ENCODE measurements at regions not wholly inside any gene's neighbourhood (a gene's known extent, or its start where the extent isn't known, plus 50 kb on each side); places are given as distances from the start of the nearest gene placed in this dataset.

DNA sequence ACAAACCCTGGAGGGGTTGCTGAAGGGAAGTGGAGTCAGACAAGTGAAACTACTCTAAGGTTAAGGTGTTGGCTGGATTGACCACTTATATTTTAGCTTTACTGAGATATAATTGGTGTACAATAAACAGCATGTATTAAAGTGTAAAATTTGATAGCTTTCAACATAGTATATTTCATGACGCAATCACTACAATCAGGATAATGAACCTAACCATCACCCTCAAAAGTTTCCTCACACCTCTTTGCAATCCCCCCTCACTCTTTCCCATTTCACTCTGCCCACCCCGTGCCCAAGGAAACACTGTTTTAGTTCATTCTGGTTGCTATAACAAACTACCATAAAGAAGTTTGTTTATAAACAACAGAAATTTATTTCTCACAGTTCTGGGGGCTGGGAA, 508.0 kb downstream of the FGF9 start:
- Histone ChIP-seq H3K23ac (ENCODE audit: low read length) (no peak overlapping the region), H4K12ac (ENCODE audit: low read depth, low read length) (no peak overlapping the region), H2AFZ (ENCODE audit: insufficient read depth, low read length, poor library complexity) (no peak overlapping the region), H3K79me2 (ENCODE audit: control insufficient read depth, insufficient read depth, low read length, poor library complexity) (no peaks in the 10 kb centered on the region), H3K36me3 (ENCODE audit: control insufficient read depth in 1 of 2, insufficient read depth in 2 of 2, low read length in 2 of 2) (no peaks in the 10 kb centered on the region), H3K27me3 (ENCODE audit: insufficient read depth, low read length) (no peaks in the 10 kb centered on the region), H3K4ac (ENCODE audit: low read depth, low read length) (no peak overlapping the region), H3K9ac (ENCODE audit: low read length) (no peak overlapping the region), H4K8ac (ENCODE audit: low read depth, low read length) (no peak overlapping the region), H3K4me1 (ENCODE audit: control insufficient read depth in 1 of 2, insufficient read depth in 2 of 2, low read length in 2 of 2) (no peaks in the 10 kb centered on the region), H3K4me2 (ENCODE audit: low read length) (no peak overlapping the region), H2BK120ac (ENCODE audit: insufficient read depth, low read length, poor library complexity) (no peak overlapping the region), H4K91ac (ENCODE audit: low read depth, low read length) (no peak overlapping the region), H3K4me3 (ENCODE audit: low read depth, low read length) (no peak overlapping the region), H3K18ac (ENCODE audit: low read length) (no peak overlapping the region), H3K9me3 (ENCODE audit: insufficient read depth, low read depth, low read length) (no peaks in the 10 kb centered on the region), H3K79me1 (ENCODE audit: low read length) (no peaks in the 10 kb centered on the region), H3K14ac (ENCODE audit: low read length) (no peak overlapping the region), H3K27ac (ENCODE audit: low read depth, low read length) (no peak overlapping the region), H2BK5ac (ENCODE audit: low read depth, low read length, poor library complexity) (no peak overlapping the region), H2BK12ac (ENCODE audit: low read length) (no peak overlapping the region), H2AK5ac (ENCODE audit: low read length) (no peak overlapping the region)
- no peak for DNase-seq
- WGBS (ENCODE audit: extremely low coverage, insufficient coverage, insufficient read length) = no CpG with 5 or more reads among the region's 2 CpGs

DNA sequence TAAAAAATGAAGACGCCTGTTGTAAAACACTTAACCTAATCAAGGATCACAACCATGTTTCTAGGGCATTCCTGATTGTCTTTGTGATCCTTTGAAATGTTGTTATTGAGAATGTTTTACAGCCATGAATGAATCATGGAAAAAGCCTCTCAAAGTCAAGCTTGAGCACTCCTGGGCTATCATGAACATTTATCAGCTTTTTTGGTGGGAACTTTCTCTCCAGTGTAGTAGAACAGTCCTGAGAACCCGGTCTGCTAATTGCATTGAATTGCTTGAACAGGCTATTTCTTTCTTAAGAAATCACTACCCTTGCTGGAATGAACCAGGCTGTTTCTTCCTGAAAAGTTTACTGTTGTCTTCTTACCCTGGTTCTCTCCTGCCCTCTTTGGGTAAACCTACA, 516.5 kb downstream of the FGF9 start:
- Histone ChIP-seq H3K27me3 (ENCODE audit: insufficient read depth, low read length) (no peaks in the 10 kb centered on the region), H2BK5ac (ENCODE audit: low read depth, low read length, poor library complexity) (no peak overlapping the region), H3K36me3 (ENCODE audit: control insufficient read depth in 1 of 2, insufficient read depth in 2 of 2, low read length in 2 of 2) (no peaks in the 10 kb centered on the region), H3K14ac (ENCODE audit: low read length) (no peak overlapping the region), H3K18ac (ENCODE audit: low read length) (no peak overlapping the region), H3K9me3 (ENCODE audit: insufficient read depth, low read depth, low read length) (no peaks in the 10 kb centered on the region), H4K91ac (ENCODE audit: low read depth, low read length) (no peak overlapping the region), H3K4me1 (ENCODE audit: control insufficient read depth in 1 of 2, insufficient read depth in 2 of 2, low read length in 2 of 2) (no peaks in the 10 kb centered on the region), H3K4me2 (ENCODE audit: low read length) (no peak overlapping the region), H3K4ac (ENCODE audit: low read depth, low read length) (no peak overlapping the region), H3K79me2 (ENCODE audit: control insufficient read depth, insufficient read depth, low read length, poor library complexity) (no peaks in the 10 kb centered on the region), H3K79me1 (ENCODE audit: low read length) (no peaks in the 10 kb centered on the region), H2BK120ac (ENCODE audit: insufficient read depth, low read length, poor library complexity) (no peak overlapping the region), H3K4me3 (ENCODE audit: low read depth, low read length) (no peak overlapping the region), H2AFZ (ENCODE audit: insufficient read depth, low read length, poor library complexity) (no peak overlapping the region), H3K23ac (ENCODE audit: low read length) (no peak overlapping the region), H3K27ac (ENCODE audit: low read depth, low read length) (no peak overlapping the region), H2AK5ac (ENCODE audit: low read length) (no peak overlapping the region), H3K9ac (ENCODE audit: low read length) (no peak overlapping the region), H4K8ac (ENCODE audit: low read depth, low read length) (no peak overlapping the region), H4K12ac (ENCODE audit: low read depth, low read length) (no peak overlapping the region), H2BK12ac (ENCODE audit: low read length) (no peak overlapping the region)
- DNase-seq = no peak
- WGBS (ENCODE audit: extremely low coverage, insufficient coverage, insufficient read length) = no CpG with 5 or more reads among the region's 2 CpGs

DNA sequence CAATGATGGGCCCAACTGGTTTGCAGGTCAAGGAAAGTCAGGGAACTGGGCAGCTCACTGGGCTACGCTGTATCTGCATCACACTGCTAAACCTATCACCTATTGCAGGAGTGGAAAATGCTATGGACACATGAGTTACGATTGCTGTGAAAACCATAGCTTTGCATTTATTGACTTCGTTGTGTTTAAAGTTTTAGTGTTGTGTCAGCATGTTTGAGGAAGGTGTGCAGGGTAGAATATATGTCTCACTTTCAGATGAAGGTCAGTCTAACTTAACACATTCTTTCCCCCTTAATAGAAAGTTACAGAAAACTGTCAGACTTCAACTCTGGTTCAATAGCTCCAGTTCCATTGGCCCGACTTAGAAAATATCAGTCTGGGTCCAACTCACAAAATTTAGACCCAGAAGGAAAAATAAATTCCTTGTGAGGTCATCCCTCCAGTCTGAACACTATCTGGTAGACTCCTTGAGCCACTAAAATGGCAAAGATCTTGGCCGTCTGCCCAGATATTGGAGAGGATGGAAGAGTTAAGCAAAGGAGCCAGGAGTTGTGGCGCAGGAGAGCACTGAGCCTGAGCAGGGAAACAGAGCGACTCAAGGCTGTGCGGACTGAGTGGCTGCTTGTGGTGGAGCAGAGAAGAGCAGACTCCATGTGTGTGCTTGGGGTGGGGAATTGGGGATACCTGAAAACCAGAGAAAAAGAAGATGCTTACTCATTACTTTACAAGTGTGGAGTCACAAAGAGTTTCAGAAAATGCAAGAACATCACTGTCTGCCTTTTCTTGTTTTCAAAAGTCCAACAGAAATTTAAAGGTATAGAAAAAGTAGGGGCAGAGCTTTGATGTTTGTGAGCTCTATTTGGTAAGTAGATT, 518.5 kb downstream of the FGF9 start:
- H3K79me1 ChIP-seq (ENCODE audit: low read length) = no peaks in the 10 kb centered on the region
- no peaks in the 10 kb centered on the region for H3K36me3 ChIP-seq (ENCODE audit: control insufficient read depth in 1 of 2, insufficient read depth in 2 of 2, low read length in 2 of 2)
- no peak overlapping the region for H2BK5ac ChIP-seq (ENCODE audit: low read depth, low read length, poor library complexity)
- H4K12ac ChIP-seq (ENCODE audit: low read depth, low read length) = no peak overlapping the region
- H4K91ac ChIP-seq (ENCODE audit: low read depth, low read length) = no peak overlapping the region
- no peak overlapping the region for H2AK5ac ChIP-seq (ENCODE audit: low read length)
- no peak overlapping the region for H3K4ac ChIP-seq (ENCODE audit: low read depth, low read length)
- H3K18ac ChIP-seq (ENCODE audit: low read length) = no peak overlapping the region
- H3K27ac ChIP-seq (ENCODE audit: low read depth, low read length) = no peak overlapping the region
- no peaks in the 10 kb centered on the region for H3K4me1 ChIP-seq (ENCODE audit: control insufficient read depth in 1 of 2, insufficient read depth in 2 of 2, low read length in 2 of 2)
- H2BK12ac ChIP-seq (ENCODE audit: low read length) = no peak overlapping the region
- H3K4me3 ChIP-seq (ENCODE audit: low read depth, low read length) = peak overlapping the region; percentile 11
- no peaks in the 10 kb centered on the region for H3K9me3 ChIP-seq (ENCODE audit: insufficient read depth, low read depth, low read length)
- no peak for DNase-seq
- no peak overlapping the region for H3K9ac ChIP-seq (ENCODE audit: low read length)
- H2BK120ac ChIP-seq (ENCODE audit: insufficient read depth, low read length, poor library complexity) = no peak overlapping the region
- no peak overlapping the region for H3K4me2 ChIP-seq (ENCODE audit: low read length)
- no peak overlapping the region for H2AFZ ChIP-seq (ENCODE audit: insufficient read depth, low read length, poor library complexity)
- H3K27me3 ChIP-seq (ENCODE audit: insufficient read depth, low read length) = no peaks in the 10 kb centered on the region
- no peaks in the 10 kb centered on the region for H3K79me2 ChIP-seq (ENCODE audit: control insufficient read depth, insufficient read depth, low read length, poor library complexity)
- no peak overlapping the region for H4K8ac ChIP-seq (ENCODE audit: low read depth, low read length)
- no peak overlapping the region for H3K14ac ChIP-seq (ENCODE audit: low read length)
- peak overlapping the region; percentile 85 for H3K23ac ChIP-seq (ENCODE audit: low read length)
- WGBS (ENCODE audit: extremely low coverage, insufficient coverage, insufficient read length) = no CpG with 5 or more reads among the region's 8 CpGs

DNA sequence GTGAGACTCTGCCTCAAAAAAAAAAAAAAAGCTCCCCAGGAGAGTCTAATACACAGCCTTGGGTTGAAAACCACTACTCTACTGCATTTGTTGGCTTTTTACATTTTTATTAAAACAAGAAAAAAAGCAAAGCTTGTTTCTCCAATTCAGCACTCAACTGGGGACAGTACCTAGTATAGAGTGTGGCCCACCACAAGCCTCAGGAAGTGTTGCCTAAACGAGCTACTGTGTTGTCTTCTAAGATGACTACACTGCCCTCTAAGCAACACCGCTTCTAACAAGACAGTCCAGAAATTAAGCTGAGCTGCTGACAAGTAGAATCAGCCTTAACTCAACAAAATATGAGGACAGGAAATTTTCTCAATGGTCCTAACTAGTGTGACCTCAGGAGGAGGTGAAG, 522.2 kb downstream of the FGF9 start:
- Histone ChIP-seq H3K4ac (ENCODE audit: low read depth, low read length) (no peak overlapping the region), H2BK5ac (ENCODE audit: low read depth, low read length, poor library complexity) (no peak overlapping the region), H2BK12ac (ENCODE audit: low read length) (no peak overlapping the region), H2AFZ (ENCODE audit: insufficient read depth, low read length, poor library complexity) (no peak overlapping the region), H3K4me1 (ENCODE audit: control insufficient read depth in 1 of 2, insufficient read depth in 2 of 2, low read length in 2 of 2) (no peaks in the 10 kb centered on the region), H4K12ac (ENCODE audit: low read depth, low read length) (no peak overlapping the region), H4K8ac (ENCODE audit: low read depth, low read length) (no peak overlapping the region), H3K23ac (ENCODE audit: low read length) (no peak overlapping the region), H3K14ac (ENCODE audit: low read length) (no peak overlapping the region), H3K79me2 (ENCODE audit: control insufficient read depth, insufficient read depth, low read length, poor library complexity) (no peaks in the 10 kb centered on the region), H3K79me1 (ENCODE audit: low read length) (no peaks in the 10 kb centered on the region), H3K9me3 (ENCODE audit: insufficient read depth, low read depth, low read length) (no peaks in the 10 kb centered on the region), H3K9ac (ENCODE audit: low read length) (no peak overlapping the region), H3K27ac (ENCODE audit: low read depth, low read length) (no peak overlapping the region), H3K18ac (ENCODE audit: low read length) (no peak overlapping the region), H2BK120ac (ENCODE audit: insufficient read depth, low read length, poor library complexity) (no peak overlapping the region), H3K36me3 (ENCODE audit: control insufficient read depth in 1 of 2, insufficient read depth in 2 of 2, low read length in 2 of 2) (no peaks in the 10 kb centered on the region), H3K4me3 (ENCODE audit: low read depth, low read length) (no peak overlapping the region), H2AK5ac (ENCODE audit: low read length) (no peak overlapping the region), H3K4me2 (ENCODE audit: low read length) (no peak overlapping the region), H4K91ac (ENCODE audit: low read depth, low read length) (no peak overlapping the region), H3K27me3 (ENCODE audit: insufficient read depth, low read length) (no peaks in the 10 kb centered on the region)
- no CpG with 5 or more reads among the region's 2 CpGs for WGBS (ENCODE audit: extremely low coverage, insufficient coverage, insufficient read length)
- no peak for DNase-seq
